Stimulated activated CD8-positive, alpha-beta memory T cell treated with anti-CD3 and anti-CD28 coated beads, Interleukin-12 subunit alpha, Interleukin-12 subunit beta, amount 100 ng/mL, for 1 hour (primary cell): ENCODE measurements at regions not wholly inside any gene's neighbourhood (a gene's known extent, or its start where the extent isn't known, plus 50 kb on each side); places are given as distances from the start of the nearest gene placed in this dataset.

Experiments used
- DNase-seq: peaks from one replicate; pipeline ENCODE4 v3.0.0-alpha.2; 2020; ENCODE audit warnings: low read depth

DNA sequence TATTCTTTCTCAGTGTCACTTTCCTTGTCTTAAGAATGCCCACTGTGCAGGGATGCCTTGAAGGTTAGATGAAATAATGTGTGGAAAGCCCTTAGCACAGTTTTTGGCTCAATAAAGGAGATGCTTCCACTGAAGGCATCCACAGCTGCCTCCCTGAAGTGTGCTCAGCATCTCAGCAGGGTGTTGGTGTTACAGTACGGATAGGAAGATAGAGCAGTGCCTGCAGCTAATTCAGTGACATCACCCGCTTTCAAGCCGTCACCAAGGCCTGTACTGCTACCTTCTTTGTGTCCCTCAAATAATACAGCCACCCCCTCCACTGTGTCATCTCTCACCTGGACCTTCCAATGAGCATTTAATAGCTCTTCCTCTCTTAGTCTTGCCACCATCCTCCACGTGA, 59.0 kb downstream of the NDUFS5 start:
- DNase-seq = no peak

- DNase-seq = no peak
These were observed 60.2 kb downstream of the NDUFS5 start for GRCh38 chr1:39086386-39086785.

- DNase-seq = no peak
These were observed 60.8 kb downstream of the NDUFS5 start for GRCh38 chr1:39086865-39087409.

- no peak for DNase-seq
These were observed 61.3 kb downstream of the NDUFS5 start for GRCh38 chr1:39087435-39087834.

DNA sequence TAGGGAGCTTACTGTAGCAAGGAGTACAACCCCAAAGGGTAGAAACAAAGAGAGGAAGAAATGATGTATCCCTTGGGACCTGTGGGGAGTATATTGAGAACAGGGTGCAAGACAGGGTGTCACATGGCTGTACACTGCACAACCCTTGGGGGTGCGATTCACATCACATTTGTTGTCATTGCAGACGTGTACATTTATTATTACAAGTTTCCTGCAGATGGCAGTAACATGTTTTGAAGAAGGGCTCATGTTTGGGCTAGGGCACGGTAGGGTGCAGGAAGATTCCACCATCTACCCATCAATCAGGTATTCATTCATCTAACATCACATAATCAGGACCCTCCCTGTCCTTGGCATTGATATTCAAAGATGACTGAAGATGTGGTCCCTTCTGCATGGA, 62.5 kb downstream of the NDUFS5 start:
- DNase-seq = no peak

- DNase-seq = no peak
These were observed 63.9 kb downstream of the NDUFS5 start for GRCh38 chr1:39089931-39090521.

DNA sequence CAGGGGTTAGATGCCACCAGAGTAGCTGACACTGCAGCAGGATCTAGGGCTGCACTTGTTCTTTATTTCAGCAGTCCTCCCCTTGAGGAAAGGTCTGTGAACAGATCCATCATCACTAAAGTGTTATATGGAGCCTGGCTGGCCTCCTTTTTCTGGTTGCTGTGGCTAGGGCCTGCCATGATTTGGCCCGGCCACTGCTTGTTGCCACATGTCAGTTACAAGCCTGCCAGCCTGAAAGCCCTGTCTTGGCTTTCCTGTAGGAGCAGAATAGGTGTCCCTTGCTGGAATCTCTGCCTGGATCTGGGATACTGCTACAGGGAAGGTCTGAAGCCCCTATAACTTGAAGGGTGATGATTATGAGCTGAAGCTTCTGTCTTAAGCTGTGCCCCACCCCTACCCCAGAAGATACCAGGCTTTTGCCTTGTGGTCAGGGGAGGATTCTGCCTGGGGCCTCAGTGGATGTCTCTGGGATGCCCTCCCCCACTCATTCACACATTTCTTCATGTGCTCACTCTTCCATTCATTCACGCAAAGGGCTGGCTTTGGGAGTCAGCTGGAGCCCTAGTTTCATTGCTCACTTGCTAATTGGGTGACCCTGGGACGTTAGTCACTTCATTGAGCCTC, 64.7 kb downstream of the NDUFS5 start:
- DNase-seq = no peak

GRCh38 chr1:39091845-39092645, 65.9 kb downstream of the NDUFS5 start:
- DNase-seq = no peak

GRCh38 chr1:39094685-39095084, 68.5 kb downstream of the NDUFS5 start:
- no peak for DNase-seq

DNA sequence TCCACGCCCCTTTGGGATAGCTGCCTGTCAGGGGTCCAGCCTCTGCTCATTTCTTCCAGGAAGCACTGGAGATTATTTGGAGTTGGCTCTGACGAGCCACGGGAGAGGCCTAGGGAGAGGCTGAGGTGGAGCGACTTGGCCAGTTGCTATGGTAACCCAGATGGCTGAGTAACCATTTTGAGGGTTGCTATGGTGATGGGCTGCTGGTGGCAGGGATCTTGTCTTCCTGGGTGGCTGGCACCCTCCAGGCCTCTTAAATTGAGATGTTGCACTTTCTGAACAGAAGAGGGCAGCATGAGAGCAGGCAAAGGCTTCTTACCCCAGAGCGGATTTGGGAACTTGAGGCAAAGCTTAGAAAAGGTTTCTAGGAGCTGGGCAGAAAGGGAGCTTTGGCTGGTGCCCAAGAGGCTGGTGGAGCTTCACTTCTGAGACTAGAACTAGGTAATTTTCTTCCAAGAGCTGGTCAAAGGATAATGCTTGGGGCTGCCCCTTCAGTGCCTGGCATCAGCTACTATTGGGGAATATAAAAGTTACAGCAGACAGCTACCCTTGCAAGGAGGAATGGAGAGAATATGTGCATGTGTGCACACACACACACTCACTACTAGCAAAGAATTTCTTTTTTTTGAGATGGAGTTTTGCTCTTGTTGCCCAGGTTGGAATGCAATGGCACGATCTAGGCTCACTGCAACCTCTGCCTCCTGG, 72.5 kb downstream of the NDUFS5 start:
- DNase-seq = peak; percentile 33

GRCh38 chr1:39102537-39103327, 76.6 kb downstream of the NDUFS5 start:
- no peak for DNase-seq

DNA sequence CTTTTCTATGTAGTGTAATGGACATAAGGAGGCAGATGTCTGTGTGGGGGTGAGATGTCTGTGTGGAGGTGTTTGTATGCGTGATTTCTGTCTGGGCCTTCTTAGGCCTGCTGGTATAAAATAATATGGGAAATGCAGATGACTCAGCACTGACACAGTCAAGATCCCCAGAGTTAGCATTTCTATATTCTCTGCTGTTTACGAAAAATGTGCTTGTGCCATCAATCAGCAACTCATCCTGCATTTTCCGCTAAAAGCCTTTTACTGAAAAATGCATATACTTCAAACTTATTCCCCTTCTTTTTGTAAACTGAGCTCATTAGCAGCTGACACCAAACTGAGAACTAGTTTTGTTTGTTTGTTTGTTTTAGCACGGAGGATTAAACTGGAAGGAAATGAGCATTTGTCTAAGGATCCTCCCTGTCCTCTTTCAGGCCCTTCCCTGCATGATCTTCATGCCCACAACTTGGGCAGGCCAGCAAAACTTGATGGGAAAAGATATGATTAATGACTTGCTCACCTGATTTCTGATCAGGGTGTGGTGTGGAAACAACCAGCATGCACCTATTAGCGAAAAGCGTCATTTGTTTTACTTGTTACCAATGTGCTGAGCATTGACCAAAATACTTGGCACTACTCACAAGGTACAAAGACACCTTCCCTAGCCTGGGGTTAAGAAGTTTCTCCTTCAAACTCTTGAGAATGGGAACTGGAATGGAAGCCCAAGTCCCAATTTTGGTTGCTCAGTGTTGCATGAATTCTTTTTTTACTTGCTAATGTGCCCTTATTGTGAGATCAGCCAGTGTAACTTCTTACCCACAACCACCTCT, 77.4 kb downstream of the NDUFS5 start:
- DNase-seq = no peak

- DNase-seq = no peak
These were observed 78.3 kb downstream of the NDUFS5 start for GRCh38 chr1:39104158-39105060.

GRCh38 chr1:39105061-39105840, 79.1 kb downstream of the NDUFS5 start:
- DNase-seq = peak; percentile 39

DNA sequence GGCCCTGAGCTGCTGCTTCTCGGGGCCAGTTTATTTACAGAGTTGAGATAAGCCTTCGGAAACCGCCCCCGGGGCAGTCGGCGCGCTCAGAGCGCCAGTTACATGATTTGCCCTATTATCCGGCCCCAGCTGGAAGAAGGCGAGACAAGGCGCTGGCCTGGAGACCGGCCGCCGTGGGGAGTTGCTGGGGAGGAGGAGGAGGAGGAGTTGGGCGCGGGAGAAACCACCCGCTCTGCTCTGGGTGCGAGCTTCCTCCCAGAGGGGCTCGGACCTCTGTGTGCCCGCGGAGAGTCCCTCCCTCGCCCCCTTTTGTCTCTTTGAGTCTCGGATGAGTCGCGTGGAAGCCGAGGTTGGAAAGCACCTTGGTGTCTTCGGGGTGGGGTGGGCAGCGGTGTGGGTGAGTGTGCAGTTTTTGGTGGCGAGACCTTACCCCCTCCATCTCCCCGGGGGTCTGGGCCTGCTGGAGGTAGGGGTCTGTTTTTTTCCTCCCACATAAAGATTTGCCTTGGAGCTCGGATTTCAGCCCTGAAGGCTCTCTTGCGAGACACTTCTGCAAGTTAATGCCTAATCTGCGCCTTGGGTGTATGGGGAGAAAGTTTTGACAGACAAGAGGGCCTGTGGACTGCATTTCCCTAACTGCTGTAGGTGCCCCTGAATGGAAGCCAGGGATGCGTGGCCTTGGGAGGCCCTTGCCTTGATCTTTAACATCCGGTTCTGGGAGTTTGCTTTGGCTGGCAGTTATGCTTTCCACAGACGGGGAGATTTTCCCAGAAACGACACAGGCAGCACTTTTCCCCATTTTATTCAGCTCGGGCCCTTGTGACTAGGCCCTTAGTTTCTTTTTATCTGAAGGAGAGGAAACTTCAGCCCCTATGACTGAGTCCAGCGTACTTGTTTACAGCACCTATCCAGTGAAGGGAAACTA, 80.0 kb downstream of the NDUFS5 start:
- no peak for DNase-seq

GRCh38 chr1:39106801-39107327, 80.7 kb downstream of the NDUFS5 start:
- no peak for DNase-seq
